GM18858 (cell line): ENCODE measurements at regions not wholly inside any gene's neighbourhood (a gene's known extent, or its start where the extent isn't known, plus 50 kb on each side); places are given as distances from the start of the nearest gene placed in this dataset.

Source experiments
- ATAC-seq: cut with Tn5 transposase; IDR thresholded peaks from one replicate; pipeline ENCODE4 v1.9.1; 2021; ENCODE audit not compliant: unreplicated experiment

GRCh38 chr20:22470620-22471026, 113.7 kb downstream of the FOXA2 start:
- ATAC-seq = no peak

DNA sequence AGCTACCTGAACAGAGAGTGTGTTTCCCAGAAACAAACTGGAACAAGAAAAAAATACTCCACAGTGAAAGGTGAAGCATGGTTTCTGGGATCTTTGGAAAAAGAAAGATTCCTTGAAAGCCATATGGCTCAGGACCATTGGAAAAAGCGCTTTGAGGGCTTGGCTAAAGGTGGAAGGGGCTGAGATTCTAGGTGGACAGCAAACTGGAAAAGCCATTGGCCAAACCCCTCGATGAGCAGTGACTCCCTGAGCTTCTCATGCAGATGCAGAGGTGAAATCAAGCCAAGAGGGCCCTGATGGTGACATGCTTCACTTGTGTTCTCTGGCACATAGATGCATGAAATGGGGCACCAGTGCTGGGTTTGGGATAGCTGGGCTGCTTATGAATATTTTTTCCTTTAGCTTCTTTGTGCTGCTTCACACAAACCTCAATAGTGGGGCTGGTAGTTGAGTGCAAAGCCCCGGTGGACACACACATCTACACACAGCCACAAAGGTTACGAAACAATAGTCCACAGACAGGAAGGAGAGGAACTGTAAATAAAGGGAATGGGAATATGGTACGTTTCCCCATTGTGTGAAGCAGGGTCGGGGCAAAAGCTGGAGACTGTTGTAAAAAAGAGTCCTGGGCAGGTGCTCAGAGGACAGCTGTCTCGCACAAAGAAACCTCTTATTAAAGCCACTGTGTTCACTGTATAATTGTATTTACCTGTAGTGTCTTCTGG, 117.8 kb downstream of the FOXA2 start:
- no peak for ATAC-seq

- no peak for ATAC-seq
These were observed 118.5 kb downstream of the FOXA2 start for GRCh38 chr20:22465622-22466446.

- ATAC-seq = no peak
These were observed 119.9 kb downstream of the FOXA2 start for GRCh38 chr20:22464312-22465003.

- no peak for ATAC-seq
These were observed 121.1 kb downstream of the FOXA2 start for GRCh38 chr20:22462975-22463914.

- ATAC-seq = no peak
These were observed 123.6 kb downstream of the FOXA2 start for GRCh38 chr20:22460803-22461202.

- ATAC-seq = no peak
These were observed 124.1 kb downstream of the FOXA2 start for GRCh38 chr20:22460231-22460630.

DNA sequence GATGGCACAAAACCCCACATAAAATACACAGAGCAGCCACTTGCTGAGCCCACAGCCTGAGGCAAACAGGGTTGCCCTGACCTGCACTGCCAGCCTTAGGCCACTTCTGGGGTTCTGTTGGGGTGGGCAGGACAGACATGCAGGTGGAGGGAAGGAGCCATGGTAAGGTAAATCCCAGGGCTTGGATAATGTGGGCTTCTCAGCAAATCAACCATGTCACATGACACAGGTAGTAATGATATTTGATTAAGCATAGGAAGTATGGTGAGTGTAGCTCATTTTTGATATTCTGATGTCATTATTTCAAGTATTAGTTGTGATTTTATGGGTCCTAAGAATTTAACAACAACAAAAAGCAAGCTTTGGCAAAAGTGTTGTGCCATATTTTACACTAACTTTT, 124.6 kb downstream of the FOXA2 start:
- ATAC-seq = no peak

- ATAC-seq = no peak
These were observed 128.3 kb downstream of the FOXA2 start for GRCh38 chr20:22456109-22456508.

DNA sequence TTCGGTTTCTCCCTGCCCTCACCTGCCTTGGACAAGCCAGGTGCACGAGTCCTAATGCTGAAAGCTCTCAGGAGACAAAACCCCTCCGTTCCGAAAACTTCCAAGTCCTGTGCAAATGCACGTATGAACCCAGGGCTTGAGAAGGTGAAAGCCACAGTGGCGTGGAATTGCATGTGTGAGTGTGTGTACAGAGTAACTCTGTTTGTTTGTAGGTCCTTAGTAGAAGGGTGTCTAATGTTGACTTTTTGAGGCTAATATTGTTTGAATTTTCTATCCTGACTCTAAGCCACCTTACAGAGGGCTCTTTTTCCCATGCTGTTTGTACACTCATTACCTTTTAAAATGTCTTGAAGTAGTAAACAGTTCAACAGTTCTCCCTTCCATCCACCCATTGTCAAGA, 129.1 kb downstream of the FOXA2 start:
- no peak for ATAC-seq

GRCh38 chr20:22453244-22454080, 130.9 kb downstream of the FOXA2 start:
- ATAC-seq = no peak

- no peak for ATAC-seq
These were observed 131.8 kb downstream of the FOXA2 start for GRCh38 chr20:22452442-22453011.

DNA sequence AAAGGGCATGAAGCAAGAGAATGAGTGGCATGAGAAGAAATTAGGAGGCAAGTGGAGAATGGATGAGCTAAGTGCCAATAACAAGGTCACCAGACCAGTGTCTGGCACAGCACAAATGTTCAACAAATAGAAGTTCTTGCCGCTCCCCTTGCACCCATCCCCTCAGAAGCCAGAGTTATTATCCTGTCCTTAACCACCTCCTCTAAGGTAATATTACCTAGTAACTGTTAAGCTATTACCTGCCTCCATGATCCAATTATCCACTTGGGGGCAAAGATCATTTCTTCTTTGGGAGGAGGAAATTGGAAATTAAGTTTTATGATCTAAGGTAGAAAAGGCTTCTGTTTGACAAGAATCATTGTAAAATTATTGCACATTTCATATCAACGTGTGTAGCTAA, 133.8 kb downstream of the FOXA2 start:
- ATAC-seq = no peak

GRCh38 chr20:22449188-22449973, 135.0 kb downstream of the FOXA2 start:
- no peak for ATAC-seq

DNA sequence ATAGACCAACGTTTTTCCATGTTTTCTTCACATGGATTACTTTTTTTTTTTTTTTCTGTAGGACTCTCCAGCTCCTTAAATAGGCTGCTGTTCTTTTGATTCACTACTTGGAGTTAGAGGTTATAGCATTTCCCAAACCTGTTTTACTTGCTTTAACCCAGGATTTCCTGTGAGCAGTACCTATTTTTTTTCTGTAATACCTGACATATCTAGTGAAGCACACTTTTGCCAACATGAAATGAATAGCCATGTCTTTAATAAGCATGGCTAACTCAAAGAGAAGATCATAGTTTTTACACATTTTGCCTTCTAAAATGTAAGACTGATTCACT, 137.0 kb downstream of the FOXA2 start:
- no peak for ATAC-seq

GRCh38 chr20:22446613-22447446, 137.5 kb downstream of the FOXA2 start:
- no peak for ATAC-seq

DNA sequence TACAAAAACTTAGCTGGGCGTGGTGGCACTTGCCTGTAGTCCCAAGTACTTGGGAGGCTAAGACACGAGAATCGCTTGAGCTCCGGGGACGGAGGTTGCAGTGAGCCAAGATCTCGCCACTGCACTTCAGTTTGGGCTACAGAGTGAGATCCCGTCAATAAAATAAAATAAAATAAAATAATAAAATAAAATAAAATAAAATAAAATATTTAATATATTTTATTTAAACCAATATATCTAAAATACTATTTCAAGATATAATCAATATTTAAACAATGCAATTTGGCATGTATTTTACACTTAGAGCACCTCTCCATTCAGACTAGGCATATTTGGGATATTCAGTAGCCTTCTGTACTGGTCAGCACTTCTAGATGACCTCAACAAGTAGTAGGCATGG, 142.1 kb downstream of the FOXA2 start:
- ATAC-seq = no peak

DNA sequence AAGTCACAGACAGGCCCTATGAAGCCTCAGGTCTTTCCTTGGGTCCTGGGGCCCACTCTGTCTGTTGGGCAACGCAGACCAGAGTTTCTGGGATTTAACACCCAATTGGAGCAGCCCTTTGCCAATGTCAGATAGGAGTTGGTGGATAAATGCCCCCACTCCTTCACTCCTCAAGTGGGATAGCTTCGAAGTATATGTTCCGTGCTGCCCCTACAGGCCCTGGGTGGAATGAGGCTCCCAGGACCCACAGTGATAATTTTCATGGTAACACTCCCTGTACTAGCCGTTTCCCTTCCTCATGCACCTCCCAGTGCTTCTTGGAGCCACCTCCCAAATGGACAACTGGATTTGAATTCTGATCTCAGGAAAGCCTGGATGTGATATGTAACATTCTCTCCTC, 145.4 kb downstream of the FOXA2 start:
- ATAC-seq = no peak
